HG02642 (cell line): ENCODE measurements at regions not wholly inside any gene's neighbourhood (a gene's known extent, or its start where the extent isn't known, plus 50 kb on each side); places are given as distances from the start of the nearest gene placed in this dataset.

Experiments
- ATAC-seq: cut with Tn5 transposase; IDR thresholded peaks from one replicate; pipeline ENCODE4 v1.9.1; 2021; ENCODE audit warnings: mild to moderate bottlenecking; ENCODE audit not compliant: unreplicated experiment, poor library complexity

DNA sequence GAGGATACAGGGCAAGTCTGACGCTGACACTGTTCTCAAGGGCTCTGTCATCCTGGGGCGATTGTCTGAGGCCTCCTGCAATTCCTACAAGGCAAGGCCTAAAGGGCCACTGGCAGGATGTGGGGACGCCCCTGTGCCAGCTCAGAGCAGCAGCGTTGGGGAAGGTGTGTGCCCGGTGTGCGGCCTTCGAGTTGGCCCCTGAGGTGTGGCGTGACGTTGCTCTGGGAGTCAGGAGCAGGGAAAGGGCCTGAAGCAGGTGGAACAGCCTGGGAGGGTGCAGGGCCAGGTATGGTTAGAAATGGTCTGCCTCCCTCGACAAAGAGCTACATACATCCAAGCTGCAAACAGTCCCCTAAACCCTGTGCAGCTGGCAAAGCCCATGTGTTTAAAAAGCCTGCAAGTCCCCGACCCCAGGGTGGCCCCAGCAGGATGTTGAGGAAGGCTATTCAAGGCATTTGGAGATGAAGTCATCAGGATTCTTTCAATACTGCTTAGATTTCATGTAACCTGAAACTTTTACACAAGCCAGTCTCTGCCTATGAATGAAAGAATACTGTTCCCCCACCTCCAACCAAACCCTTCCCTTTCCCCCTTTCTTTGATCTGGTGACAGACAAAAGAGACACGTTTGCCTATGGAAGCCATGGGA lies 142.5 kb upstream of the TNS3 start:
- ATAC-seq: no peak

DNA sequence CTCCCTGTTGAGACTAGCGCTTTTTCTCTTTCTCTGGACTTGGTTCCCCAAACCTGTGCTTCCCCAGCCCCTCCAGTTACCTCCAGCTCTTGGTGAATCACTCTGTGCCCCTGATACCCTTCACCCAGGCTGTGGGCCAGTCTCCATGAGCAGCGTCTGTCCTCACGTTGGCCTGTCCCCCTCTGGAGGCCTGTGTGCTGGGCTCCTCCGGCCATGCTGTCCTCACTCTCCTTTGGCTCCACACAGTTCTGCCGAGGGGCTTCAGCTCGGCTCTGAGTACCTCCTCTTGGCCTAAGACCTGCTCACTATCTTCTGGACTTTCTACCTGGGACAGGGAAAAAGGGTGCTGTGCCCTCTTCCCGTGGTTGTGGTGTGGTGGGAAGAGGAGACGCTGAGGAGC lies 140.2 kb upstream of the TNS3 start:
- ATAC-seq: no peak

DNA sequence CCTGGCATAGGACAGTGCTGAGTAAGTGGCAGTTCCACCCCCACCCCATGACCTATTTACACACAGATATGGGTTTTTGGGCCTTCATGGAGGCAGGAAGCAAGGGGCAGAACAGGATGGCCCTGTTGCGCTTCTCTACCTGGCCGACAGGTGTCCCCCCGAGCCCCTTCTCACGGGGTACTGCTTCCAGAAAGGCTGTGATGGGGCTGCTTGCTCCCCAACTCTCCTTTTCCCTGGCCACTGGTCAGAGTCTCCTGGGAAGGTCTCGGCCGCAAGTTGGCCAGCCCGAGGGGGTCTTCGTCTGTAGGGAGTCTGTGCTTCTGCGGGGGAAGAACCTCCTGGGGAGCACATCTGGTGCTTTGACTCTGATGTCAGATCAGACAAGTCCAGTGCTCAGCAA lies 139.8 kb upstream of the TNS3 start:
- no peak for ATAC-seq

DNA sequence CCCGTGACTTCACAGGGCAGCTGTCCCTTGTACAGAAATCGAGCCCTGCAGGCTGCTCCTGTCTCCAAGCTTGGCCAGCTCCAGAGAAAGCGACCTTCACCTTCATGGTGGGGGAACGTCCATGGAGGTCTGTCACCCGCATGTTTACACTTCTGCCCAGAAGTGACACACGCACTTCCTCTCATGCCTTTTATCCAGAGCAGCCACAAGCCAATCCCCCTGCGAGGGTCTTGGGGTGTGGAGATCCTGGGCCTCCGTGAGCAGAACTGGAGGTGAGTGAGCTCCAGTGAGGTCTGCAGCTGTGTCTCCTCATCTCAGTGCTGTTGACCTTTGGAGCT lies 139.0 kb upstream of the TNS3 start:
- ATAC-seq: no peak

DNA sequence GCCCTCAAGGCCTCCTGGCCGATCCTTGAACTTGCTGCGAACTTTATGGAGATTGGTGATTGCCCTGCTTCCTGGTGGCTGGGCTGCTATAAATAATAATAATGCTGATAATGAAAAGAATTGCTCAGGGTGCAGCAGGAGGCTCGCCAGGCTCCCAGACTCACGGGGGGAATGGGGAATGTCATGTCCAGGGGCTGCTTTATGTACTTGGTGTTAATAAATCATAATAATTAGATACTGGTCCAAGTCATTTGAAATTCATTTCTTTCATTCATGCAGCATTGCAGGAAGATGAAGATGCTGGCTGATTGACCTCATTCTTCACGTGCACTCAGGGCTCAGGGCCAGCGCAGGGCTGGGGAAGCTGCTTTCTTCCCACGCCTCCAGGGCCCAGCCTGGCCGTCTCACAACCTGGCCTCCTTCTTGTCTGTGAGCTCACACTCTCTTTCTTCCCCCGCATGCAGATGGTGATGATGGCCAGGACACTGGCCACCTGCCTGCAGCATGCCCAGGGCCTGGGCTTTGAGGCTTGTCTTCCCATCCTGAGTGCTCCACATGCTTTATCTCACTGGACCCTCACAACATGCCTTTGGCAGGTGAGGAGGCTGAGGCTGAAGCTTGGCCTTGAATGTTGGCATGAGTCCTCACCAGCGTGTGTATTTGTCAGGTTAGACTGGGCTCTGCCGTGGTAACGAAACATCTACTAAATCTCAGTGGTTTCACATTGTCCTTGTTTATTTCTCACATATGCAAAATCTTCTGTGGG lies 138.4 kb upstream of the TNS3 start:
- ATAC-seq: peak; percentile 83

DNA sequence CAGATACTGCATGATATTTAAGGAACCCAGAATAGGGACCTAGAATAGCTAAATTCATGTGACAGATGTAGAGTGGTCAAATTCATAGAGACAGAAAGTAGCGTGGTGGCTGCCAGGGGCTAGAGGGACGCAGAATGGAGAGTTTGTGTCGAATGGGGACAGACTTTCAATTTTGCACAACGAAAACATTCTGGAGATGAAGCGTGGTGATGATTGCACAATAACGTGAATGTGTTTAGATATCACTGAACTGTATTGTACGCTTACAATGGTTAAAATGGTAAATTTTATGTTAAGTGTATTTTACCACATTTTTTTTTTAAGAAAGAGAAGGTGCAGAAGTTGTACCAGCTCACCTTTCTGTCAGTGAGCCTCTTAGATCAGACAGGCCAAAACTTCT lies 137.8 kb upstream of the TNS3 start:
- ATAC-seq: no peak

DNA sequence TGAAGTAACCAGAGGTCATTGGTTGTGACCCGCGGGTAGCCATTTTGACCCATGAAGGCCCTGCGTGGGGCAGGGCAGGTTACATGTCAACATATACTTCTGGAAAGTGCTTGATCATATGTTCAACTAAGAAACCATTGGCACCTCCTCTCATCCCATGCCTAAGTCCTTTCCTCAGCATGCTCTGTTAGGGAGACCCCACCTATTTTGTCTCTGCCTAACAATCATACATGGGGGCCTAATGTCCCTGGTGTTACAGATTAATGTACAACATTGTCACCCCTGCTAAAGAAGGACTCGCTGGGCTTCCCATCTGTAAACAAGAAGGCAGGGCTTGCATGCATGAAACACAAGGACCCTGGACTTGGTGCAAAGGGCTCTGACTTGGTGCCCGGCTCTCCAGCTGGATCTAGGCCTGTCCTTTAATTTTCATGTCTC lies 133.7 kb upstream of the TNS3 start:
- peak; percentile 8 for ATAC-seq

DNA sequence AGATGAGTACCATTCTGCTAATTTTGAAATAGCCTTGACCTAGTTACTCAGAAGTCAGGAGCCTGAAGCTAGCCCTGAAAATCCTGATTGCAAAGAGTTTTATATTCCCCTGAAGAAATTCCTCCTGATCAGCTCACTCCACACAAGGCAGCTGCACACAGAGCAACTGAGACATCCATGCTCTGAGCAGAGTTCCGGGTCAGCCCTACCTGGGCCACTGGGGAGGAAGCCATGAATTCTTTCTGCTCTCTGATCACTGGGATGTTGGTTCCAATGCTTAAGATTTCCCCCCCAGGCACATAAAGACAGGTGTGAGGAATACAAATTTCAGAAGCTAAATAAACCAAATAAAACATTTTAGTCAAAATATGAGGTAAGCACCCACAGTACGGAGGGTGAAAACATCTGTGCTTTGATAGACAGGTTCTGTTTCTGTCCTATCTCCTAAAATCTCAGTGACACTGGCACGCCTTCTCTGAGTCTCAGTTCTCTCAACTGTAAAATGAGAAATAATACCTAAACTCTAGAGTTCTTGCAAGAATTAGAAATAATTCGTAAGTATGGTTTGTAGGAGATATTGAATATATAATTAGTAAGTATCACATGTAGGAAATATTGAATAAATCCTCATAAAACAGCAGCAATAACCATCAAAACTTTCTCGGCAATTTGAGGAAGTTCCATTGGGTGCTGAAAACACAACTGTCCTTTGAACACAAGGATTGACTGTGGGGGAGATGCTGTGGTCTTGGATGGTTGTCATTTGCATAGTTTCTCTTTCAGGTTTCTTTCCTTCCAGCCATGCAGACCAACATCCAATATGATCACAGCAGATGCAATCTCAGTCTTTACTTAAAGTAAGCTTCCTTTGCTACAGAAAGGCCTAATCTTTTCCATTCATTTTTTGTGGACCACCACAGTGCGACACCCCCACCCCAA lies 133.0 kb upstream of the TNS3 start:
- peak; percentile 96 for ATAC-seq

DNA sequence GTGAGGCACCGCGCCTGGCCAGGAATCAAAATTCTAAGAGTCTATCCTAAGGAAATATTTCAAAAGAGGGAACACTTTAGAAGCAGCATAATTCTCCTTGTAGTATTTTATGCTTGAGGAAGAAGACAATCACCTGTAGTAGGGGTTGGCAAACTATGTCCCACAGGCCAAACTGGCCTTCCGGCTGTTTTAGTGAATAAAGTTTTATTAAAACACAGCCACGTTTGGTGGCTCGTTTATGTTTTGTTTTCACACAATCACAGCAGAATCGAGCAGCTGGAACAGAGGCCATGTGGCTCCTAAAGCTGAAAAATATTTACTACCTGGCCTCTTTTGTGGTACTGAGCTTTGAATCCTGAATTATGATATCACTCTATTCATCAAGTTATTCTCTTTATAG lies 131.7 kb upstream of the TNS3 start:
- no peak for ATAC-seq

DNA sequence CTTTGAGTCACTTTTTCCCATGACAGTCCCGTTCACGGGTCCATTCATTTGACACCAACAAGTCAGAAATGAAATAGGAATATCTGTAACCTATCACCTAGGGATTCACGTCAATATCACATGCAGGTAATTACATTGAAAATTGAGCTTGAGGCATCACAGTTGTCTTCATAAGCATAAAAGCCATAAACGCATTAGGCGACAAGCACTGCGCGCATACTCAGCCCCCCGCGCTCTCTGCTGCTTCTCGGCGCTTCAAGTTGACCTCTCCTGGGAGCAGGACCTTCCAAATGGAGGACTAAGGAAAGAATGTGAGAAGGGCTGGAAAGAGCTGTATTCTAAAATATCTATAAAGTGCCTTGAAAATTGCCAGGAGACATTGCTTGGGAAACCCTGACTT lies 130.5 kb upstream of the TNS3 start:
- no peak for ATAC-seq

DNA sequence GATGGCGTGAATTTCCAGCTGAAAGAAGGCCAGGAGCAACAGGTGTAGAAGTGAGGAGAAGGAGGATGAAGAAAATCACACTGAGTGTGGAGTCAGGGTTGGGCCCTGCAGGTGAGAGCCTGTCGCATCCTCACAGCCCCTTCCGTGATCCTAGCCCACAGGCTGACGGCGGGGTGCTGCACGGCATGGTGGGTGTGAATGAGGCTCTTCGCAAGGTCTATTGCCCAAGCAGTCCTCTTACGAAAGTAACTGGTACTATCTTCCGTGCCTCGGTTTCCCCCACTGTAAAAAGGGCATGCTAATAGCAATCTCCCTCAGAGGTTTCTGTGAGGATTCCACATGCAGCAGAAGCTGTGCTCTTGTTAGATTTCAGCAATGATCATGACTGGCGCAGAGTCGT lies 129.9 kb upstream of the TNS3 start:
- ATAC-seq: no peak

DNA sequence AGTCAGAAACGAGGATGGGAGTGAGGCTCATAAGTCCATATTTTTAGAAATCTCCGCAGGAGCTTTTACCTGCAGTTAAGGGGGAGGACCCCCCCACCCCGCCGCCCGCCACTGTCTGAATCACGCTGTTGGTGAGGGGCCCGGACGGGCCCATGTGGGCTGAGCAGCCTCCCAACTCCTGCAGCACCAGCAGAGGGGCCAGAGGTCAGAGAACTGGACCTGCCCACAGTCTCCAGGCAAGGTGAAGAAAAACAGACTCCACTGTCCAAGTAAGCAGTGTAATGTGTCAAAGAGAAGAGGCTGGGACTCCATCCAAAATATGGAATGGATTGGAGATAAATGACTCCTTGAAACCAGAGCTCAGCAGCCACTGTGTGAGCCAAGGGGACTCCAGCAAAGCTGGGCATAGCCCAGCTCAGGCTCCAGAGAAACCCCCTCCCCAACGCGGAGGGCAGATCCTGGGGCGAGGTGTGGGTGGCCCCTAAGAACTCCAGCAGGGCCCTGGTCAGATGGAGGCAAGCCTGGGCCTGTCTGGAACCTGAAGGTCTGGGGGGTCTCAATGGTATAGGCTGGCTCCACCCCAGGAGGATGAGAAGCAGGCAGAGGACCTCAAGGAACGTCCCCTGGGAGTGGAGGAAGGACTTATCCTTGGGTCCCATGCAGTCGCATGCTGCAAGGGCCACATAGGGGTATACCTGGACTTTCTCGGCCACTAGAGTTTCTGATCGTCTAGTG lies 128.5 kb upstream of the TNS3 start:
- no peak for ATAC-seq

DNA sequence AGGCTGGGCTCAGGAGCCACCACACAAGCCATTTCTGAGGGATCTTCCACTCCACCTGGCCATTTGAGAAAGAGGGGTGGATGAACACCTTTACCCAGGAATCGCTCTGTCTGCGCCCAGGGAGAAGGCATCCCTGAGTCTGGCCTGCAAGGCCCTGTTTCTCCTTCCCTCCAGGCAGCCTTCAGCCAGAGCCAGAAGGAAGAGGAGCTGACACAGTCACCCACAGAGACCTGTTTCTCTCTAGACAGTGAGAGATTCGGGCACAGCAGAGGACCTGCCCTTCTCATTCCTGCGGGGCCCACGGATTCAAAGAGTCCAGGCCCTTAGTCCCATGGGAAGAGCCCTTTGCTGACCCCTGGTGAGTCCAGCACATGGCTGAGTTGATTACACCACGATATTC lies 127.5 kb upstream of the TNS3 start:
- ATAC-seq: no peak

DNA sequence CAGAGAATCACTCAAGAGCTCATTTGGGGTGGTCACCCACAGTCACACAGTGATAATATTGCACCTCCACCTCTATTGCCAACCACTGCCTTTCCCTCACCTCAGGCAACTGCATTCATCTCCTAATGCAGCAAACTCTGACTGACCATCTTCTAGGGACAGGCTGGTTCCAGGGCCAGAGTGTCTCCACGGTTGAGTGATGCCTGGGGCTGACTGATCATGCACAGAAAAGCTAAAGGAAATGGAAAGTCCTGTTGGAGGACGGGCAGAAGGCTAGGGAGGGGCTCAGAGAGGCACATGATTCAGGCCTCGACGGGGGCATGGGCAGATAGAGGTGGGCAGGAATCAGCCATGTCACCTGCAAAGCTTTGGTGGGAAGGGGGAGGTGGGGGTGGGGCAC lies 127.1 kb upstream of the TNS3 start:
- ATAC-seq: no peak

DNA sequence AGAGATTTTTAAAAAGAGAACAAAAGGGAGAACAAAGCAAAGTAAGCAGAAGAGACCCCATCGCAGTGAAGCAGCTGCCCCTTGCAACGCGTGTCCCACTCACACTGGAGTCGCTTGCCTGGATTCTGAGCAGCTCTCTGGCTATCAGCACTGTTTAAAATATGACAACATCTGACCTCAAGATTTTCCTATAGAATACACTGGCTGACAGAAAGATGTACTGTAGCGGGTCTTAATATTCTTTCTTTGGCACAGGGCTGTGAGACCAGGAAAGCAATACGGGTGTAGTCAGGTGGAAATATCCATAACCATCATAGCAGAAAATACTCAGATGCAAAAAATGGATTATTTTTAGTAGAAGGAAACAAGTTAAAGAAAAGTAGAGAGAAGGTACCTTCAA lies 125.7 kb upstream of the TNS3 start:
- ATAC-seq: no peak

DNA sequence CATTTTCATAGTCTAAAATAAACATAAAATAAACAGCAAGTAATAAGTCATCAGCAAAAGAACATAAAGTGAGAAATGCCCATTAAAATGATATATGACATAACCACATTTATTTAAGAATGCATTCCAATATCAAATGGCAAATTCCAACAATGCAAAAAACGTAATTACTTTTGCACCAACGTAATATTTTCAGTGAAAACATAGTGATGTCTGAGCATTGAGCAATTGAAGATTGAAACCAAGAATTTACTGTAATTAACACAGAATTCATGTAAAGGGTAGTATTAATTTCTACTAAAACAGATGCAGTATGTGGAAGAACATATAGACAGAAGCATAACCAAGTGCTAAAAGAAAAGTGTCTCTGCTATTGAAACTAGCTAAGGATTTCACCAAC lies 123.0 kb upstream of the TNS3 start:
- ATAC-seq: no peak

DNA sequence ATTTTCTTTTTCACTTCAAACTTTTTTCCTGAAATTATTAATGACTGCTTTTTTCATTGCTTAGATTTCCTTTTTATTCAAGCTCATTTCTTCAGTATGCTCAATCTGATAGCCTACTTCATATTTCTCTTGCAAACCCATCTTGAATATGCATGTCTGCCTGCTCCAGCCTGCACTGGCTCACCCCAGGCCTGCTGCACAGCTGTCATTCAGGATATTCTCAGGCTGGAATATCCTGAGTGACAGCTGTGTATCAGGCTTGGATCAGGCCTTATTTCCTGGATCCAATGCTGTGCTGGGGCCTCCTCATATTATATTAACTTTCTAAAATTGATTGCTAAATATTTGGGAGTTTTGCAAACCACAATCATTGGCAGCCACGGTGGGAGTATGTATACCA lies 120.2 kb upstream of the TNS3 start:
- ATAC-seq: no peak

DNA sequence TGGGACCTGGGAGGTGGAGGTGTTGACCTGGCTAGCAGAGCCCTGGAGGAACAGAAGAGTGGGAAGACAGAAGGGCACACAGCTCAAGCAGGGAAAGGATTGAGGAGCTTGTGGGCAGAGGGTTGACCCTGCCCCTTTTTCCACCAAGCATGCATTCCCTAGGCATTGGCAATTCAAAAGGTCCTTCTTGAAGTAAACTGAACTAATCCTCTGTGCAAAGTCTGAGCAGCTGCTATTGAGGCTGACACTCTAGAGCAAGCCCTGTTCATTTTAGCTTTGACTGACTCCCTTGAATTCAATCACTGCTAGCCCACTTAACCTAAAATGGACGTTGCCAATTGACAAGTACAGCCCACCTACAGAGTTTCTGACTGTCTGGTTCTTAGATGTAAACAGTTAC lies 116.5 kb upstream of the TNS3 start:
- no peak for ATAC-seq

DNA sequence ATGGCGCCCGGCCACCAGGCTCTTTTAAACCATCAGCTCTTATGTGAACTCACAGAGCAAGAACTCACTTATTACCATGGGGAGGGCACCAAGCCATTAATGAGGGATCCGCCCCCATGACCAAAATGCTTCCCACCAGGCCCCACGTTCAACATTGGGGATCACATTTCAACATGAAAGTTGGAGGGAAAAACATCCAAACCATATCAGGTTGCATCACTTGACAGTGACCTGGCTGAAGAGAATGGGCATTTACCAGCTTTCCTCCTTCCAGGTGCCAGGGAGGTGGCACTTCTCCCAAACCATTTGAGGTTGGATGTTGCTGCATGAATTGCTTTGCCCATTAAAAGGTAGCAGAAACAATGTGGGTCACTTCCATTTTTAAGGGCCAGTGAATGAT lies 115.6 kb upstream of the TNS3 start:
- ATAC-seq: no peak

DNA sequence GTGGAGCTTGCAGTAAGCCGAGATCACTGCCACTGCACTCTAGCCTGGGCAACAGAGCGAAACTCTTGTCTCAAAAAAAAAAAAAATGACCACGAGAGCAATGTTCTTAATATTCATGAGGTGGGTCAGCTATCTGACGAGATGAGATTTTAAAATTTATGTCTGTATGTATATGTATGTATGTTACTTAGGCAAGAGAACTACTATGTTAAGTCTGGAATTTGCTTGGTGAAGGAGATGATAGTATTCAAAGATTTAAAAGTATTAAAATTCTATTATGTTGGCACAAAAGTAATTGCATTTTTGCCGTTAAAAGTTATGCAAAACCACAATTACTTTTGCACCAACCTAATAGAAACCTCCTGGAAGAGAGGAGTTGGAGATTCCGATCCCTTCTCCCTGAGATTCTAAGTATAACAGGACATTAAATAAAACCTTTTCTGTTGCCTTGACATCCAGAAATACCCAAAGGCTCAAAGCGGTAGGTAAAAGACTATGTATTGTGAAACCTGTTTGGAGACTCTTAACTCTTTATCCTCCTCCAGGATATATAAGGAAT lies 114.3 kb upstream of the TNS3 start:
- no peak for ATAC-seq
